SHP77 (cell line): ENCODE measurements at regions not wholly inside any gene's neighbourhood (a gene's known extent, or its start where the extent isn't known, plus 50 kb on each side); places are given as distances from the start of the nearest gene placed in this dataset.

Source experiments
- DNase-seq, 2 experiments: peaks; one replicate each; lab custom pipeline; 2025; lab: John Stamatoyannopoulos, UW

DNA sequence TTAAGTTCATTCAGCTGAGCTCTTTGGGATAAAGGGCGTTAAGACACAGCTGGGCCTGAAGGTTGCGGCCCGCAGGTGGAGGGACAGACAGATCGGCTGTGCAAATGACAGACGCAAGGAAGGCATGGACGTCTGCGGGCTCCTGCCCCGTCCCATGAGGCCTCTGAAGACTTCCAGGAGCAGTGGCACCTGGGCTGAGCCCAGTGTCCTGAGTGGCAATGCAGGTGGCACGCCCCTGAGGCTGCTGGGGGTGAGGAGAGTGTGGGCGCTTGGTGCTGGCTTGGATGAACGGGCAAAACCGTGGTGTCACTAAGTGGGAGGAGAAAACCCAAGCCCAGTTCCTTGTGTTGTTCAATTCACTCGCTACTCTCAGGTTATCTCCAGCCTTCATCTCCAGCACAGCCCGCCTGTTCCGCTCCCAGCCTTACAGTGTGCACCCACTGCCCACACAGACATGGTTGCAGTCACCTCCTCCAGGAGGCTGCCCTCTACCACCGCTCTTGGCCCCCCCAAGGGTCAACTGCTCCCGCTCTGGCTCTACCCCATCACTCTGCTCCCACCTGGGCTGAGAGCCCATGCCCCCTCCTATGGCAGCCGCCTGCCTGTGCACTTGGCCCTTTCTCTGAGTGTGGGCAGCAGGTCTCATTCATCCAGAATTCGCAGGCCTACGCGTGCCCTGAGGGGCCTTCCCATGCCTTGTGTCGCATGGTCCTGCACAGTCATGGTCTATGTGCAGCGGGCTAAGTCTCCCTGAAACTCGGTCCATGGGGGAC is 50.3 kb downstream of the PTGR3 start:
- no peak for DNase-seq

GRCh38 chr18:75157851-75158250 is 51.1 kb downstream of the PTGR3 start:
- DNase-seq, result no peak

- no peak for DNase-seq
These were observed 51.6 kb downstream of the PTGR3 start for GRCh38 chr18:75157381-75157780.

- no peak for DNase-seq
These were observed 52.1 kb downstream of the PTGR3 start for GRCh38 chr18:75156831-75157230.

- DNase-seq, result no peak
These were observed 52.7 kb downstream of the PTGR3 start for GRCh38 chr18:75156139-75156750.

DNA sequence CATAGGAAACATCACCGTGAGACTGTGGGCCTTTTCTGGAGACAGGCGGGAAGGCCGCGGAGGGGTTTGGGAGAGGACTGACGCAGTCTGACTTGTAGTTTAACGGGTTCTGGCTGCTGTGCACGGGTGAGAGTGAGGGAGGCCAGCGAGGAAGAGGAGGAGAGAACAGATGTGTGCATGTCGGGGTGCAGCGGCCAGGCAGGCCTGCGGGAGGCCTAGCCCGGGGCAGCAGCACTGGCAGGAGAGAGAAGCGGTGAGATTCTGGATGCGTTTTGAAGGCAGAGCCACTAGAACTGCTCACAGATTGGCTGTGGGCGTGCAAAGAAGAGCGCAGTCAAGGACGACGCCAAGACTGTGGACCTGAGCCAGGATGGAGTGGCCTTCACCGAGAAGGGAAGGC is 53.9 kb downstream of the PTGR3 start:
- no peak for DNase-seq

- no peak for DNase-seq
These were observed 54.7 kb downstream of the PTGR3 start for GRCh38 chr18:75154259-75154658.

DNA sequence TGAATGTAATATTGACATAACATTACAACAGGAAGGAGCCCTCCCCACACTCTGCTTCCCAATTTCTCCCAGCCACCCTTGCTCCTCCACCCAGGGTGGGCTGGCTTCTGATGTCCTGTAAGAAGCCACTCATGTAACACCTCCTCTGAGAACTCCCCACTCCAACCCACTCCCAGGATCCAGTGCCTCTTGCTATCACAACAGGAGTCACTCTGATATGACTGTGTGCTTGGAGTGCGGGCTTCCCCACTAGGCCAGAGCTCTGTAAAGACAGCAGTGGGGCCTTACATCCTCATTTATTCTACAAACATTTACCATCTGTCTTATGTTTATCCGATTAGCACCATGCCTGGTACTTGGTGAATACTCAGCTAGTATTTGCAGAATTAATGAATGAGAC is 65.1 kb downstream of the PTGR3 start:
- no peak for DNase-seq

DNA sequence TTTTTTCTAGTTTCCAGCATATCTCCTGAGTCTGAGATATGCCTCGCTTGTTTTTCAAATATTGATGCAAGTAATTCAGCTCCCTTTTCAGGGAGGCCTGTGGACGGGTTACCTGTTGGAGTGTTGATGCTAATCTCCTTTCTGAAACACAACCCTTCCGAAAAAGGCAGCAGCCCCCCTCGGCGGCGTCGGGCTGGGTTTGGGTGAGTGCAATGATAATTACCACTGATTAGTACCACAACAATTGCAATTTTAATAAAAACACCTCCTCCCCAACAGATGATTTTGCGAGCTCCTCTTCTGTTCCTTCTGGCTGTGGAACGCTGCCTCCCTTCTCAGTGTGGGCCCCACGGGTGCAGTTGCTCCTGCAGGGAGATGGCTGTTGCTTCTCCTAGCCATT is 66.3 kb downstream of the PTGR3 start:
- no peak for DNase-seq

DNA sequence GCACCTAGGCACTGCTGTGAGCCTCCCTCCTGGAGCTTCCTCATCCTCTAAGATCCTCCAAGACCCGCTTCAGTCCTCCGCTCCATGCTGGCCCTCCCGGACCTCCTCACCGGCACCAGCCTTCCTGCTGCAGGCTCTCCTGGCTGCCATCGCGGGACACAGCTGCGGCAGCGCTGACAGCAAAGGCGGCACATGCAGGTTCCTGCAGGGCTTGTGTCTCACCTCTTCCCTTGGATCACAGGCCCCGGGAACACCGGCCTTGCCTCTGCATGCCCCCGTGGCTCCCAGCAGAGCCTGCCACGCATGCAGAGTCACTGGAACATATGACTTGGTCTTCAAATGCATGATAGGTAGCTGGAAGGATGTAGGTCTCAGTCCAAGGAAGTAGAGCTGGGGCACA is 67.2 kb downstream of the PTGR3 start:
- no peak for DNase-seq

GRCh38 chr18:75141166-75141565 is 67.8 kb downstream of the PTGR3 start:
- no peak for DNase-seq

- DNase-seq, result no peak
These were observed 68.6 kb downstream of the PTGR3 start for GRCh38 chr18:75140296-75140695.

GRCh38 chr18:75139226-75139911 is 69.6 kb downstream of the PTGR3 start:
- DNase-seq, result no peak

DNA sequence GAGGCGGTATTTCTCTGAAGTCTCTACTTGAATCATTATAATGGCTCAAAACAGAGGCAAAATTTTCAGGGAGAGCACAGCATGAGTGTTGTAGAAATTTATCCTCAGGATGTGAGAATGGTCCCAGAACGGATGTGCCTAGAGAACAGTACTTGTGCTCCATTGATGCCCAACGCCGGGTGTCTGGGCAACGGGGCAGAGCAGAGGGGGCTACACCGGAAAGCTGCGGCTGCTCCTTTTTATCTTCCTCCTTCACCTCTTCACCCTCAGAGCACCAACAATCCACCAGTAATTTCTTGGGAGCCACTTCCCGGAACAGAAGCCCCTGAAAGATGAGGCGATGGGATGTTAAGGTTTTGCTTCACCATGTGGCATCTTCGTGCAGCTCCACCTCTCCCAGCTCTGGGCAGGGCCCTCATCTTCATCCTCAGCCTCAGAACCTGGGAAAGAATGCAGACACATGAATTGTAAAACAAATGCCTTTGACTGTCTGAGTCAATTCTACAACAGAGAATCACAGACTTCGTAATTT is 71.5 kb downstream of the PTGR3 start:
- DNase-seq, result no peak

- DNase-seq, result no peak
These were observed 73.7 kb downstream of the PTGR3 start for GRCh38 chr18:75135158-75135725.

GRCh38 chr18:75134611-75134975 is 74.3 kb downstream of the PTGR3 start:
- no peak for DNase-seq

DNA sequence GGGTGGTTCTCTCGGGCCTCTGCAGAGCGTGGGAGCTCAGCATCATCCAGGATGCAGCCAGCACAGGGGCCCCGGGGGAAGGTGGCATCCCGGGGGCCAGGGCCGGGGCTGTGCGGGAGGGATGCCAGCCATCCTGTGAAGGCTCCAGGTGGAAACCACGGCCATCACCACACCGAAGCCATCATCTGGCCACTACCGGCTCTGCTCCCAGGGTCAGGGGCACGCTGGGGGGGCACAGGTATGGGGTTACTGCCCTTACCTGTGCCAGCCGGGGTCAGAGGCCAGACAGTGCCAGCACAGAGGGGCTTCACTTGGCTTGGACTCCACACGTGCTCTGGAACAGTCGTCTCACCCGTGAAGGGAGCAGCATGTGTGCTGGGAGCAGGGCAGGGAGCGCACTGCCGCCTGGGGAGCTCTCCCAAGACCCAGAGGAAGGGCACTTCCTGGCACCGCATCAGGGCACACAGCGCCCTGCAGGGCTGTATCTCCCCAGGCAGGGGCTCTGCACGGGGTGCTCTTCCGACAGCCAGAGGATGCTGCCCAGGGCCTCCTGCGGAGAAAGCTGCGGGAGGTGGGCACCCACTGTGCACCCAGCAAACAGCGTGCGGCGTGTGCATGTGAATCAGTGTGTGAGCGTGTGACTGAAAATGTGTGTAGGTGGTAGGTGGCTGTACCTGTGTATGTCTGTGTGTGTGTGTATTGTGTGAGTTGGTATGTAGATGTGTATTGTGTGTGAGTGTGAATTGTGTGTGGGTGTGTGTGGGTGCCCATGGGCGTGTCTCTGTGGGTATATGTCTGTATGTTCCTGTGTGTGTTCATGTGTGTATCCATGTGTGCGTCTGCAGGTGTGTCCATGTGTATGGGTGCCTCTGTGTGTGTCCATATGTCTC is 75.0 kb downstream of the PTGR3 start:
- no peak for DNase-seq

- no peak for DNase-seq
These were observed 75.9 kb downstream of the PTGR3 start for GRCh38 chr18:75132931-75133525.

DNA sequence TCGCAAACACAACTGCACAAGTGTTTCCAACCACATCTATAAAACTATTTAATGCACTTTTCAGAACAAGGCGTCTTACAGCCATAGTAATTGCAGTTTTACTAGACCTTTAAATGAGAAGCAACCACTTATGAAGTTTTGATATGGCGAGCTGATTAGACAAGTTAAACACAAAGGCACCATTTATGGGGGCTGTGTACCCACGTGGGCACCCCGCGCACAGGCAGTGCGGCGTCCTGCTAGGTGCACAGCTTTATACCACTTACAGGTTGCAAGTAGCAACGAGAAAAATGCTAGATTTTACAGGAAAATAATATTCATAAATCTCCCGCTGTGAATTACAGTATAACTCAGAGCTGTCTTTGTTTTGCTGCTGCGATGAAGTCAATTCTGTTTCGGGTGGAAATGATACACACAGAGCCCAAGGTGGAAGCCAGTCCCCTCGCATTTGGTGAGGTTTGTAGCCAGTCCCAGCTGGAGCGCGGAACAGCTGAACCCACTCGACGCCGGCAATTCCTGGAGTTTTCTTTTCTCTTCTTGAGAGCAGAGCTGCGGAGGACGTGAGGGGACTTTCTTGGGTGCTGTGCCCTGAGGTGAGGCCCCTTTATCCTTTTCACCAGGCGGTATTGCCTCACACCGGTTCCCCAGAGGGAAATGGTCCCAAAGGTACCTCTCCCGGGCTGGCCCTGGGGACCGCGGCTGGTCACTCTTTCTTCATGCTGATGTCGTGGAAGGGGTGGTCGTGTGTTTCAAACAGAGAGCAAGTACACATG is 76.7 kb downstream of the PTGR3 start:
- no peak for DNase-seq

- DNase-seq, result no peak
These were observed 77.4 kb downstream of the PTGR3 start for GRCh38 chr18:75131381-75132000.
